MG63 (cell line): ENCODE measurements at regions not wholly inside any gene's neighbourhood (a gene's known extent, or its start where the extent isn't known, plus 50 kb on each side); places are given as distances from the start of the nearest gene placed in this dataset.
"Not testable (repeated sequence)": the region's sequence is repeated elsewhere in the genome, so short reads cannot be mapped to it uniquely, and the experiment has no call there.

Source experiments
- DNase-seq: peaks from one replicate; pipeline ENCODE4 v3.0.0-alpha.2; 2020
- H3K27me3 ChIP-seq: fragments of 250-450 bp; sonication (Bioruptor Pico); 2 replicates; pipeline ENCODE4 v1.5.1; 2020; ENCODE audit warnings: mild to moderate bottlenecking, moderate library complexity
- H3K36me3 ChIP-seq: fragments of 250-450 bp; sonication (Bioruptor Pico); 2 replicates; pipeline ENCODE4 v1.5.1; 2020; ENCODE audit warnings: mild to moderate bottlenecking, moderate library complexity
- H3K4me3 ChIP-seq: fragments of 250-450 bp; sonication (Bioruptor Pico); 2 replicates; pipeline ENCODE4 v1.5.1; 2020; ENCODE audit warnings: mild to moderate bottlenecking, moderate library complexity
- H3K9me3 ChIP-seq: fragments of 250-450 bp; sonication (Bioruptor Pico); 2 replicates; pipeline ENCODE4 v1.5.1; 2020; ENCODE audit warnings: mild to moderate bottlenecking, moderate library complexity

- no peak for DNase-seq
- Histone ChIP-seq H3K36me3 (no peaks in the 10 kb centered on the region), H3K9me3 (no peaks in the 10 kb centered on the region), H3K4me3 (no peak overlapping the region), H3K27me3 (no peaks in the 10 kb centered on the region)
These were observed 127.6 kb upstream of the DAB1 start for GRCh38 chr1:57551476-57551875.

GRCh38 chr1:57550092-57550491 lies 126.2 kb upstream of the DAB1 start:
- Histone ChIP-seq H3K9me3 (no peaks in the 10 kb centered on the region), H3K4me3 (no peak overlapping the region), H3K27me3 (no peaks in the 10 kb centered on the region), H3K36me3 (no peaks in the 10 kb centered on the region)
- no peak for DNase-seq

GRCh38 chr1:57549300-57549699 lies 125.4 kb upstream of the DAB1 start:
- no peaks in the 10 kb centered on the region for H3K9me3 ChIP-seq
- no peak for DNase-seq
- no peaks in the 10 kb centered on the region for H3K27me3 ChIP-seq
- H3K4me3 ChIP-seq, result no peak overlapping the region
- H3K36me3 ChIP-seq, result no peaks in the 10 kb centered on the region

GRCh38 chr1:57546549-57547330 lies 122.9 kb upstream of the DAB1 start:
- Histone ChIP-seq H3K36me3 (no peaks in the 10 kb centered on the region), H3K27me3 (no peaks in the 10 kb centered on the region), H3K9me3 (no peaks in the 10 kb centered on the region), H3K4me3 (no peak overlapping the region)
- DNase-seq, result no peak

GRCh38 chr1:57544345-57544744 lies 120.5 kb upstream of the DAB1 start:
- DNase-seq, result no peak
- H3K9me3 ChIP-seq, result no peaks in the 10 kb centered on the region
- H3K4me3 ChIP-seq, result no peak overlapping the region
- no peaks in the 10 kb centered on the region for H3K36me3 ChIP-seq
- H3K27me3 ChIP-seq, result no peaks in the 10 kb centered on the region

- Histone ChIP-seq H3K27me3 (no peaks in the 10 kb centered on the region), H3K4me3 (no peak overlapping the region), H3K36me3 (no peaks in the 10 kb centered on the region), H3K9me3 (no peaks in the 10 kb centered on the region)
- DNase-seq, result no peak
These were observed 113.0 kb upstream of the DAB1 start for GRCh38 chr1:57536749-57537423.

- no peaks in the 10 kb centered on the region for H3K9me3 ChIP-seq
- H3K4me3 ChIP-seq, result no peak overlapping the region
- no peaks in the 10 kb centered on the region for H3K36me3 ChIP-seq
- no peak for DNase-seq
- H3K27me3 ChIP-seq, result no peaks in the 10 kb centered on the region
These were observed 108.4 kb upstream of the DAB1 start for GRCh38 chr1:57532299-57532698.

- H3K4me3 ChIP-seq, H3K27me3 ChIP-seq, H3K9me3 ChIP-seq, H3K36me3 ChIP-seq, DNase-seq: not testable (repeated sequence)
These were observed 107.0 kb upstream of the DAB1 start for GRCh38 chr1:57530911-57531260.

- no peak overlapping the region for H3K4me3 ChIP-seq
- H3K9me3 ChIP-seq, result no peaks in the 10 kb centered on the region
- H3K36me3 ChIP-seq, result no peaks in the 10 kb centered on the region
- no peak for DNase-seq
- H3K27me3 ChIP-seq, result no peaks in the 10 kb centered on the region
These were observed 106.5 kb upstream of the DAB1 start for GRCh38 chr1:57530206-57530910.

- Histone ChIP-seq H3K27me3 (no peaks in the 10 kb centered on the region), H3K36me3 (no peaks in the 10 kb centered on the region), H3K9me3 (no peaks in the 10 kb centered on the region), H3K4me3 (no peak overlapping the region)
- no peak for DNase-seq
These were observed 98.7 kb upstream of the DAB1 start for GRCh38 chr1:57522575-57522974.

GRCh38 chr1:57520743-57521515 lies 97.1 kb upstream of the DAB1 start:
- no peaks in the 10 kb centered on the region for H3K36me3 ChIP-seq
- H3K9me3 ChIP-seq, result no peaks in the 10 kb centered on the region
- no peak overlapping the region for H3K4me3 ChIP-seq
- DNase-seq, result no peak
- H3K27me3 ChIP-seq, result no peaks in the 10 kb centered on the region

- no peak overlapping the region for H3K4me3 ChIP-seq
- no peaks in the 10 kb centered on the region for H3K36me3 ChIP-seq
- H3K27me3 ChIP-seq, result no peaks in the 10 kb centered on the region
- no peaks in the 10 kb centered on the region for H3K9me3 ChIP-seq
- DNase-seq, result no peak
These were observed 94.6 kb upstream of the DAB1 start for GRCh38 chr1:57518496-57518895.

GRCh38 chr1:57517587-57518374 lies 93.9 kb upstream of the DAB1 start:
- DNase-seq, result no peak
- Histone ChIP-seq H3K4me3 (no peak overlapping the region), H3K36me3 (no peaks in the 10 kb centered on the region), H3K9me3 (no peaks in the 10 kb centered on the region), H3K27me3 (no peaks in the 10 kb centered on the region)

GRCh38 chr1:57512386-57512785 lies 88.5 kb upstream of the DAB1 start:
- Histone ChIP-seq H3K27me3 (no peaks in the 10 kb centered on the region), H3K9me3 (no peaks in the 10 kb centered on the region), H3K36me3 (no peaks in the 10 kb centered on the region), H3K4me3 (no peak overlapping the region)
- no peak for DNase-seq

- Histone ChIP-seq H3K4me3 (no peak overlapping the region), H3K27me3 (no peaks in the 10 kb centered on the region), H3K36me3 (no peaks in the 10 kb centered on the region), H3K9me3 (no peaks in the 10 kb centered on the region)
- no peak for DNase-seq
These were observed 83.1 kb upstream of the DAB1 start for GRCh38 chr1:57506941-57507340.

- H3K36me3 ChIP-seq, result no peaks in the 10 kb centered on the region
- no peaks in the 10 kb centered on the region for H3K27me3 ChIP-seq
- no peak overlapping the region for H3K4me3 ChIP-seq
- no peaks in the 10 kb centered on the region for H3K9me3 ChIP-seq
- DNase-seq, result no peak
These were observed 79.5 kb upstream of the DAB1 start for GRCh38 chr1:57503337-57503736.
